ENCODE measurements at regions not wholly inside any gene's neighbourhood (a gene's known extent, or its start where the extent isn't known, plus 50 kb on each side); places are given as distances from the start of the nearest gene placed in this dataset.

GRCh38 chr3:139794469-139795265 lies 116.9 kb upstream of the NMNAT3 start:
- H3K4me3 ChIP-seq (ENCODE audit: low read depth in 1 of 2, low read length in 2 of 2): no peak overlapping the region
- no peaks in the 10 kb centered on the region for H3K4me1 ChIP-seq (ENCODE audit: insufficient read depth, low read length)
- ATAC-seq (ENCODE audit: insufficient read depth, low read depth) (no peak), DNase-seq (no peak)
- no peaks in the 10 kb centered on the region for H4K20me1 ChIP-seq (ENCODE audit: insufficient read depth, low read length)
- H3K79me2 ChIP-seq (ENCODE audit: insufficient read depth, low read length): no peaks in the 10 kb centered on the region
- no peaks in the 10 kb centered on the region for H3K9me3 ChIP-seq (ENCODE audit: insufficient read depth, low read length, severe bottlenecking)
- TF ChIP-seq EZH2 (IDR thresholded peaks at IDR 0.05; ENCODE audit: borderline replicate concordance, low read depth, low read length, severe bottlenecking) (no peak), CTCF (IDR thresholded peaks at IDR 0.05; ENCODE audit: borderline replicate concordance, extremely low read depth, low read length, poor library complexity, severe bottlenecking) (no peak)
- H3K27me3 ChIP-seq (ENCODE audit: insufficient read depth, low read length, poor library complexity): no peaks in the 10 kb centered on the region
- H3K4me2 ChIP-seq (ENCODE audit: insufficient read depth, low read length): no peak overlapping the region
- H2AFZ ChIP-seq (ENCODE audit: low read depth, low read length): no peak overlapping the region
- no peak overlapping the region for H3K9ac ChIP-seq (ENCODE audit: low read depth, low read length)
- H3K36me3 ChIP-seq (ENCODE audit: insufficient read depth, low read length): no peaks in the 10 kb centered on the region
- H3K27ac ChIP-seq (ENCODE audit: low read length): no peak overlapping the region

- Histone ChIP-seq H3K27me3 (ENCODE audit: insufficient read depth, low read length, poor library complexity) (no peaks in the 10 kb centered on the region), H3K4me3 (ENCODE audit: low read depth in 1 of 2, low read length in 2 of 2) (no peak overlapping the region), H2AFZ (ENCODE audit: low read depth, low read length) (no peak overlapping the region), H3K4me2 (ENCODE audit: insufficient read depth, low read length) (no peak overlapping the region), H3K9ac (ENCODE audit: low read depth, low read length) (no peak overlapping the region), H3K9me3 (ENCODE audit: insufficient read depth, low read length, severe bottlenecking) (no peaks in the 10 kb centered on the region), H3K79me2 (ENCODE audit: insufficient read depth, low read length) (no peaks in the 10 kb centered on the region), H3K27ac (ENCODE audit: low read length) (no peak overlapping the region), H4K20me1 (ENCODE audit: insufficient read depth, low read length) (no peaks in the 10 kb centered on the region), H3K36me3 (ENCODE audit: insufficient read depth, low read length) (no peaks in the 10 kb centered on the region), H3K4me1 (ENCODE audit: insufficient read depth, low read length) (no peaks in the 10 kb centered on the region)
- TF ChIP-seq CTCF (IDR thresholded peaks at IDR 0.05; ENCODE audit: borderline replicate concordance, extremely low read depth, low read length, poor library complexity, severe bottlenecking) (no peak), EZH2 (IDR thresholded peaks at IDR 0.05; ENCODE audit: borderline replicate concordance, low read depth, low read length, severe bottlenecking) (no peak)
- ATAC-seq (ENCODE audit: insufficient read depth, low read depth): no peak
- no peak for DNase-seq
Observed at GRCh38 chr3:139793408-139793807, 115.6 kb upstream of the NMNAT3 start.

GRCh38 chr3:139780593-139780992 lies 102.8 kb upstream of the NMNAT3 start:
- Histone ChIP-seq H3K4me2 (ENCODE audit: insufficient read depth, low read length) (no peak overlapping the region), H3K9me3 (ENCODE audit: insufficient read depth, low read length, severe bottlenecking) (no peaks in the 10 kb centered on the region), H3K9ac (ENCODE audit: low read depth, low read length) (no peak overlapping the region), H3K4me3 (ENCODE audit: low read depth in 1 of 2, low read length in 2 of 2) (no peak overlapping the region), H3K4me1 (ENCODE audit: insufficient read depth, low read length) (no peaks in the 10 kb centered on the region), H4K20me1 (ENCODE audit: insufficient read depth, low read length) (no peaks in the 10 kb centered on the region), H3K36me3 (ENCODE audit: insufficient read depth, low read length) (no peaks in the 10 kb centered on the region), H2AFZ (ENCODE audit: low read depth, low read length) (no peak overlapping the region), H3K27ac (ENCODE audit: low read length) (no peak overlapping the region), H3K27me3 (ENCODE audit: insufficient read depth, low read length, poor library complexity) (no peaks in the 10 kb centered on the region), H3K79me2 (ENCODE audit: insufficient read depth, low read length) (no peaks in the 10 kb centered on the region)
- DNase-seq (no peak), ATAC-seq (ENCODE audit: insufficient read depth, low read depth) (no peak)
- TF ChIP-seq EZH2 (IDR thresholded peaks at IDR 0.05; ENCODE audit: borderline replicate concordance, low read depth, low read length, severe bottlenecking) (no peak), CTCF (IDR thresholded peaks at IDR 0.05; ENCODE audit: borderline replicate concordance, extremely low read depth, low read length, poor library complexity, severe bottlenecking) (no peak)

Data from DND-41 (cell line).